Subcutaneous abdominal adipose tissue (tissue), 5 donors: ENCODE measurements at regions not wholly inside any gene's neighbourhood (a gene's known extent, or its start where the extent isn't known, plus 50 kb on each side); places are given as distances from the start of the nearest gene placed in this dataset.
"Not testable (repeated sequence)": the region's sequence is repeated elsewhere in the genome, so short reads cannot be mapped to it uniquely, and the experiment has no call there.

Source experiments
- H3K27ac ChIP-seq: one replicate; pipeline ENCODE4 v1.7.0; 2013; ENCODE audit warnings: low read depth, mild to moderate bottlenecking, inconsistent platforms, low read length, moderate library complexity
- H3K27me3 ChIP-seq, 5 donors: one replicate each; pipeline ENCODE4 v1.7.0; 2013; ENCODE audit warnings: low read length in 5 of 5, inconsistent platforms in 1 of 5; ENCODE audit not compliant: control insufficient read depth in 5 of 5, insufficient read depth in 4 of 5
- H3K36me3 ChIP-seq, 5 donors: one replicate each; pipeline ENCODE4 v1.7.0; 2013; ENCODE audit warnings: low read length in 5 of 5; ENCODE audit not compliant: control insufficient read depth in 5 of 5, insufficient read depth in 5 of 5
- H3K4me1 ChIP-seq, 5 donors: one replicate each; pipeline ENCODE4 v1.7.0; 2013; ENCODE audit warnings: low read length in 5 of 5, mild to moderate bottlenecking in 3 of 5, moderate library complexity in 1 of 5; ENCODE audit not compliant: control insufficient read depth in 5 of 5, insufficient read depth in 5 of 5
- H3K4me3 ChIP-seq, 5 donors: one replicate each; pipeline ENCODE4 v1.7.0; 2013; ENCODE audit warnings: low read length in 5 of 5, low read depth in 1 of 5
- H3K9ac ChIP-seq, 5 donors: one replicate each; pipeline ENCODE4 v1.7.0; 2013; ENCODE audit warnings: low read length in 5 of 5, mild to moderate bottlenecking in 4 of 5, moderate library complexity in 3 of 5
- H3K9me3 ChIP-seq, 5 donors: one replicate each; pipeline ENCODE4 v1.7.0; 2013; ENCODE audit warnings: low read length in 5 of 5; ENCODE audit not compliant: control insufficient read depth in 5 of 5
- donor health status: healthy.
- donor health status: healthy.
- donor health status: healthy.
- donor health status: healthy.
- donor health status: healthy.

DNA sequence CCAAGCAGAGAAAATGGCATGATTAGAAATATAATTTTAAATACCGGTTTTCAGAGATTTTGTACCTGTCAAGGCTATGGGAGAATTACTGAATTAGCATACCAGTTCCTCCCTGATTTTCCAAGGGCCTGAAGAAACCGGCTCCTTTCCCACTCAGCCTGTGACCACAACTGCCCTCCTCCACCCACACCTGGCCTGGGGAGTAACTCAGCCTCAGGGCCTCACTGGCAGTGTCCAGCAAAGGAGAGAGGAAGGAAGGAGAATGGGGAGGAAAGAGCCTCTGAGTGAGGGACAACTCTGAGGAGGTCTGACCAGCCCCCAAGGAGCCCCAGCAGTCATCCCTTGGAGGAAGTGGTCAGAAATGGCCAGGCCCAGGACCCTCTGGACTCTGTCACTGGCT, 98.0 kb upstream of the LYZL2 start:
- Histone ChIP-seq H3K9me3 (peaks cover 0 to 2% (median 0%) of the 10 kb centered on the region in 5 donors), H3K36me3 (no peaks in the 10 kb centered on the region), H3K4me1 (peaks cover 0 to 9% (median 3%) of the 10 kb centered on the region in 5 donors), H3K27me3 (no peaks in the 10 kb centered on the region), H3K4me3 (no peak overlapping the region), H3K27ac (no peak overlapping the region), H3K9ac (no peak overlapping the region)

DNA sequence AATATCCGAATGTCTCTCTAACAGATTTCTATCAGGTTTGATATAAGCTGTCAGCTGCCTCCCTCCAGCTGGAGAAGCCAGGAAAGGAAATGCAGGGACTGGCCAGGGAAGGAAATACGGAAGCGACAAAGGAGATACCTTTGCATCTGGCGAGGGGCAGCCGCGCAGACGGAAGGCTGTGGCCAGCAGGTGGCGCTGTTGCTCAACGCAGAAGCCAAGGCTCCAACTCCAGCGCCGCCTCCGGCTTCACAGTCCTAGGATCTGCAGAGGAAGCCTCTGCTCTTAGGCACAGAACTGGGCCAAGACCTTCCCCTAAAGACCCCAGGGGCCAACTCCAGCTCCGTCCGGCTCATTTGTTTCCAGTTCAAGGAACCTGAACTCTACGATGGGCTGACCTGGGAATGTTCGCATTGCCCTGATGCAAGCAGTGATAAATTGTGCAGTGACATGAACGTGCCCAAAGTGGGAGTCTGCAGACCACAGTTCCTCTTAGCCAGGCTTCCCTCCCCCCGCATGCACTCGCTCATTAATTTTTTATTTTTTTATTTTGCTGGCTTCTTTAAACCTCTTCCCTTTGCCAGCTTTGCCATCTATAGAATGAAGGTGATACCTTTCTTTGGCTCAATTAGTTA, 97.3 kb upstream of the LYZL2 start:
- not testable (repeated sequence) for H3K9me3 ChIP-seq, H3K27me3 ChIP-seq, H3K4me1 ChIP-seq, H3K9ac ChIP-seq, H3K27ac ChIP-seq, H3K36me3 ChIP-seq
- H3K4me3 ChIP-seq = peak overlapping the region in 1 of 5 donors; percentile 2

DNA sequence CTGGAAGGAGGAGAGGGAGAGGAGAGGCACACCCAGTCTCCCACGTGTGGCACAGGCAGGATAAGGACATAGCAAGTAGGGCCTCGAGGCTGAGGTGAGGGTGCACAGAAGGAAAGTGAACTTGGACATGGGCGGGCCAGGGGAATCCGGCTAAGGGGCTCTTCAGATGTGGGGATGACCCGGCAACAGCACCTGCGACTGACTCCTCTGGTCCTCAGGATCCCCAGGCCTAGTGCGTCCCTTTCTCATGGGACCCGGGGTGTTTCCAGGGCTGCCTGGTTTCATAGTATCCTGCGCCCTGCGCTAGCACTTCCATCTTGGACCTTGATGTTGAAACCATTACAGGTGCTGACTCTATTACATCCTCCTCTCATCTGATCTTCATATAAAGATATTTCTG, 96.1 kb upstream of the LYZL2 start:
- H3K9me3 ChIP-seq = peaks cover 0 to under 1% (median 0%) of the 10 kb centered on the region in 5 donors
- no peak overlapping the region for H3K27ac ChIP-seq
- no peaks in the 10 kb centered on the region for H3K27me3 ChIP-seq
- peaks cover 0 to 9% (median 3%) of the 10 kb centered on the region in 5 donors for H3K4me1 ChIP-seq
- no peak overlapping the region for H3K9ac ChIP-seq
- no peaks in the 10 kb centered on the region for H3K36me3 ChIP-seq
- H3K4me3 ChIP-seq = no peak overlapping the region

DNA sequence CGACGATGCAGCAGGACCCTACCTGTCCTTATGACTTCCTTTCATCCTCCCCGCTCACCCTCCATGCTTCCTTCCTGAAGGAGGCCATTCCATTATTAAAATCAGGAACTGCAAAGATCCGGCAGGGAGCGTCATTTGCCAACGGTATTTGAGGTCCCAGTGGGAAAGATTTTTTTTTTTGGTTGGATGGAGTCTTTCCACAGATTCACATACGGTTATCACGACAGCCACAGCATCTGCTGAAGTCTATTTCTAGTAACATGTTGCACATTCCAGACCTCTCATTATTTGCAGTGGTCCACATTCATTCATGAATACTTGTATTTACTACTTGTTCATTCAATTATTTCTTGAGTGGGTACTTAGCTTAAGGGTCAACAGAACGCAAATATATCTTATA, 94.7 kb upstream of the LYZL2 start:
- Histone ChIP-seq H3K27ac (no peak overlapping the region), H3K36me3 (no peaks in the 10 kb centered on the region), H3K9me3 (no peaks in the 10 kb centered on the region)

DNA sequence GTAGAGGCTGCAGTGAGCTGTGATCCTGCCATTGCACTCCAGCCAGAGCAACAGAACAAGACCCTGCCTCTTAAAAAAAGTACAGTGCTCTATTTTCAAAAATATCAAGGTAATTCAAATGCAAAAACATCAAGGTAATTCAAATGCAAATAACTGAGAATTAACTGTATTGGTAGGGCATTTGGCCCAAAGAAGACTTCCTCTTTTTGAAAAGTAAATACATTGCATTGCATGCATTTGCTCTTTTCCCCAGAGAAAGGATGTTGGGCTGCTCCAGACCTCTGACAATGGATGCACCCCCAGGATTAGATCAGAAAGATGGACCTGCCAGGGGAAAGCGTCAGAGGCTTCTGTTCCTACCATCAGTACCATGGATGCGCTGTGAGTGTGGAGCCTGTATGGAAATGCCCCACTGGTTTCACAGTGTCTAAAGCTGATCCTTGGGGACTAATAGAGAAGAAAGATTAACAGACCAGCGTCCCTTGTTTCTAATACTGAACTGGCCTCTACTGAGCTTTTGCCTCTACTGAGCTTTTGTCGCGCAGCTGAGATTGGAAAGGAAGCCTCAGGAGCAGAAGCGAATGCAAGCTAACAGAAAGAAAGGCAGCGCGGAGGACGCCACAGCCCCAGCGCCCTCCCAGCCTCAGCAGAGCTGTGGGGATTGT, 93.5 kb upstream of the LYZL2 start:
- Histone ChIP-seq H3K36me3 (no peaks in the 10 kb centered on the region), H3K9ac (no peak overlapping the region), H3K27ac (no peak overlapping the region), H3K27me3 (no peaks in the 10 kb centered on the region), H3K4me1 (peaks cover 0 to 9% (median 3%) of the 10 kb centered on the region in 5 donors), H3K4me3 (no peak overlapping the region), H3K9me3 (no peaks in the 10 kb centered on the region)

More for the DNA sequence above, 94.7 kb upstream of the LYZL2 start:
- no peaks in the 10 kb centered on the region for H3K27me3 ChIP-seq
- peaks cover 0 to 9% (median 3%) of the 10 kb centered on the region in 5 donors for H3K4me1 ChIP-seq
- no peak overlapping the region for H3K9ac ChIP-seq
- H3K4me3 ChIP-seq = no peak overlapping the region

DNA sequence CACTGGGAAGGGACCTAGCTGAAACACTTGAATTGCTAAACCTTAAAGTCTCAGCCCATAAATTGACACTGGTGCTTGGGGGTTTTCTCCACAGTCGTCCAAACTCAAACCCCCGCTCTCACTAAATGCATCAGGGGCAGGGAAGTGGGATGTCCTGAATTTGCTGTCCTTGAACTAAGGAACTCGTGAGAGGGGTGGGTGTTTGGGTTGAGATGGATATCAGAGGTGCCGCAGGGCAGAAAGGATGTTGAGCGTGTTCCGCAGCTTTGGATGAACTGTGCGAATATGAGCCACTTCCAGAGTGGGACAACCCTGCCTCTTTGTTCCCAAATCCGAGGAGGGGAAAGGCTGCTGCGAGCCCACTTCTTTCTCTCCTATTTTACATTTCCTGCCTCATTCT, 90.3 kb upstream of the LYZL2 start:
- H3K27me3 ChIP-seq = no peaks in the 10 kb centered on the region
- no peak overlapping the region for H3K4me3 ChIP-seq
- H3K9ac ChIP-seq = no peak overlapping the region
- H3K36me3 ChIP-seq = no peaks in the 10 kb centered on the region
- no peak overlapping the region for H3K27ac ChIP-seq
- H3K9me3 ChIP-seq = no peaks in the 10 kb centered on the region
- H3K4me1 ChIP-seq = peaks cover 0 to 4% (median 0%) of the 10 kb centered on the region in 5 donors

DNA sequence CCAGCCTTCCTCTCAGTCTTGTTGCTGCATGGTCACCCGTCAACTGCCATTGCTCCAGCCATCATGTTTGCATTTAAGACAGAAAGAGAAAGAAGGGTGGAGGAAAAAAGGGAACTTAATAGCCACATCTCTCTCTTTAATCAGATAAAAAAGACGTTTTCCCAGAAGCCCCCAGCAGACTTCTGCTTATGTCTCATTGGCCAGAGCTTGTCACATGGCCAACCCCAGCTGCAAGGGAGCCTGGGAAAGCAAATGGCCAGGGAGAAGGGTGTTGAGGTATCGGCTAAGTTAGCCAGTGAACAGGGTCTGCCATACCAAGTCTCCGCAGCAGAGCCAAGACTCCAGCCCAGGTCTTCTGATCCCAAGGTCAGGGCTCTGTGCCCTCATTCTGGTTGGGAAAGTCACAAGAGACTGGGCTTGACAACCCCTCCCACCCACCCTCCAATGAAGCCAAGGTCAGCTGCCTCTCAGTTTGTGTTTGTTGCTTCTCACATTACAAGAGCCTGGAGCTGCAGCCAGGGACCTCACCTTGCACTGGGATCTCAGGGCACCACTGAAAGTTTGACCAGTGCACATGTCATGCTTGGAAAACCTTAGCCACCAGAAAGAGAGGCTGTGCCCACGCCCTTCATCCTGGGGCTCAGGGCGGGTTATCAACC, 80.3 kb upstream of the LYZL2 start:
- no peaks in the 10 kb centered on the region for H3K4me1 ChIP-seq
- peaks cover 0 to 7% (median 0%) of the 10 kb centered on the region in 5 donors for H3K9me3 ChIP-seq
- no peak overlapping the region for H3K9ac ChIP-seq
- no peak overlapping the region for H3K4me3 ChIP-seq
- H3K27ac ChIP-seq = no peak overlapping the region
- H3K27me3 ChIP-seq = peaks cover 0 to 7% (median 2%) of the 10 kb centered on the region in 5 donors
- H3K36me3 ChIP-seq = no peaks in the 10 kb centered on the region

DNA sequence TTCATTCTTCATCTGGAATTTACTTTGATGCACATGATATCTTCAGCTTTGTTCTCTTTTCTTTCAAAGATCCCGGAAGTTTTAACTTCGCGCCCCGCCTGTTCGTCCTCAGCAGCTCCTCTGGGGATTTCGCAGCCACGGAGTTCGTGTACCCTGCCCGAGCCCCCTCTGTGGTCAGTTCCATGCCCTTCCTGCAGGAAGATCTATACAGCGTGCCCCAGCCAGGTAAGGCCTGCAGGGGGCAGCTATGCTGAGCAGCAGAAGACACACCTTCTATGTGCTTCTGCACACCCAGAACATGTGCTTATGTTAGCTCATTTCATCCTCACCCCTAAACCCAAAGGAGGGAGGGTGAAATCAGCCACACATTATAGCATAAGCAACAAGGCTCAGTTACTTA, 79.7 kb upstream of the LYZL2 start:
- H3K9ac ChIP-seq = no peak overlapping the region
- no peak overlapping the region for H3K27ac ChIP-seq
- no peaks in the 10 kb centered on the region for H3K4me1 ChIP-seq
- peaks cover 0 to 7% (median 2%) of the 10 kb centered on the region in 5 donors for H3K27me3 ChIP-seq
- no peaks in the 10 kb centered on the region for H3K36me3 ChIP-seq
- peaks cover 0 to 7% (median 0%) of the 10 kb centered on the region in 5 donors for H3K9me3 ChIP-seq
- no peak overlapping the region for H3K4me3 ChIP-seq

DNA sequence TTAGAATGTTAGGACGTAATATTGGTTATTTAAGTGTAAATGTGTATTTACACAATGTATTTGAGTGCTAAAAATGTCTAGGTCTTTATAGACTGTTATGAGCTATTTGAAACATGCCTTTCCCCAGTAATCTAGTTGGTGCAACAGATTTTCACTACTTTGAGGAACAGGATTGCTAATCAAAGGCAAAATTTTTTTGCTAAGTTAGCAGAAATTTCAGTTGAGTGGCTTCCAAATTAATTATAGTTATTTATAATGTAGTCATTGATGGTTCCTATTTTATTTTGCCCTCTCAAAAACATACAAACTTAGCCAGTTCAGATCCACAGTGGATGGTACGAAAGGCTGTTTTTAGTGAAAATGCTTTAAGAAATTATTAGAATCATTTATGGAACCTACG, 78.7 kb upstream of the LYZL2 start:
- Histone ChIP-seq H3K36me3 (no peaks in the 10 kb centered on the region), H3K9ac (no peak overlapping the region), H3K4me3 (no peak overlapping the region), H3K4me1 (no peaks in the 10 kb centered on the region), H3K27ac (no peak overlapping the region), H3K9me3 (no peaks in the 10 kb centered on the region), H3K27me3 (peaks cover 0 to 7% (median 2%) of the 10 kb centered on the region in 5 donors)

DNA sequence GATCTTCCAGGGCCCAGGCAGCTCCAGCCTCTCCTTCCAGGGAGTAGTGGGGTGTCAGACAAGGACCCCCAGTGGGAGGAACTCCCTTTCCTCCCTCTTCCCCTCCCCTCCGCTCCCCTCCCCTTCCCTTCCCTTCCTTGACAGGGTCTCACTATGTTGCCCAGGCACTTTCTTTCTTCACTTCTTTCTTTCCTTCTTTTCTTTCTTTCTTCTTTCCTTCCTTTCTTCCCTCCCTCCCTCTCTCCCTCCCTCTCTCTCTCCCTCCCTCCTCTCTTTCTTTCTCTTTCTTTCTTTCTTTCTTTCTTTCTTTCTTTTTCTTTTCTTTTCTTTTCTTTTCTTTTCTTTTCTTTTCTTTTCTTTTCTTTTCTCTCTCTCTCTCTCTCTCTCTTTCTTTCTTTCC, 76.6 kb upstream of the LYZL2 start:
- H3K4me3 ChIP-seq, H3K27ac ChIP-seq, H3K36me3 ChIP-seq, H3K4me1 ChIP-seq, H3K9ac ChIP-seq, H3K9me3 ChIP-seq, H3K27me3 ChIP-seq: not testable (repeated sequence)
